ENCODE measurements at regions not wholly inside any gene's neighbourhood (a gene's known extent, or its start where the extent isn't known, plus 50 kb on each side); places are given as distances from the start of the nearest gene placed in this dataset.

DNA sequence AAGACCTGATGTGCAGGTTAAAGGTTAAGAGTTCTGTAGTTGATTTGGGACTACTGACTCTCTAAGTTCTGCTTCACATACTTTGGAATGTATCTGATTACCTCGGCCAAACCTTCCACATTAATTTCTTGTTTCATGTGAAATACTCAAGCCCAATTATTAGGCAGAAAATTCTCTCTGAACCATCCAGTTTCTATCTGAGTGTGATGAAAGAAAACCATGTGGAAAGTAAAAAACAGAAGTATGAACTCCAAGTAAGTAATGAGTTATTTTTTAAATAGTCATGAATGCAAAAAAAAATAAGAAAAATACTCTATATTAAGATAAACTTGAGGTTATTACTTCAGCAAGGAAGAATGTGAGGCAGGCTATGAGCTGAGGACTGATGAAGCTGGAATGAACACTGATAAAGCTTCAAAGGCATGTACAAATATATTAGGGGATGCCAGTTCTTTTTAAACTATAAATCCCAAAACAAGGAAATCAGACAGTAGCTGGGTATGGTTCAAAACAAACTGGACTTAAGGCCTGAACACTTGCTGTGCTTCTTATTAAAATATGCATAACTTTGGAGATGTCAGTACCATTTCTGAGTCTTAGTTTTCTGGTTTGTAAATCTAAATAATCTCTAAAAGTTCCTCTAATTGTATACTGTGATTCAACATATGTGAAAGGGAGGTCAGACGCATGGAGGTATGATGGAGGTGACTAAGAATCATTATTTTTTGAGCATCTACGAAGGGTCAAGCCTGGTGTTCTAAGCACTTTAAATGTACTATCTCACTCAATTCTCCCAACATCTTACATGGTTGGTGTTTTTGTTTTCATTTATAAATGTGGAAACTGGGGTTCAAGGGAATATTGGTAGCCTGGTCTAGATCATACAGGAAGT, 59.6 kb downstream of the COL6A6 start:
- ChIA-PET CTCF (ENCODE audit: partially characterized antibody) (interaction anchor here (0.9 to 2.4 kb wide), 3 partner anchors 9 to 300 kb away, joined by 3 to 6 read pairs (median 5); no protein-coding TSS in a partner anchor), POLR2A (ENCODE audit: partially characterized antibody) (no interaction called here)
- Histone ChIP-seq H3K18ac (ENCODE audit: extremely low read depth, low read length) (no peak overlapping the region), H3K23ac (ENCODE audit: insufficient read length) (no peak overlapping the region), H4K5ac (ENCODE audit: insufficient read length, low read depth, low read length) (no peak overlapping the region), H3K56ac (replicated peaks; ENCODE audit: insufficient read length, low read depth, low read length) (no peak overlapping the region), H4K20me1 (replicated peaks in 1 of 2; ENCODE audit: control insufficient read depth in 1 of 2, insufficient read depth in 2 of 2, low read length in 2 of 2) (no peaks in the 10 kb centered on the region), H2AK5ac (ENCODE audit: low read depth, low read length) (no peak overlapping the region), H3K27me3 (replicated peaks in 1 of 4; ENCODE audit: control insufficient read depth in 3 of 4, extremely low read depth in 1 of 4, insufficient read depth in 3 of 4, low read length in 3 of 4) (no peaks in the 10 kb centered on the region), H2BK12ac (ENCODE audit: low read depth, low read length) (no peak overlapping the region), H3K27ac (ENCODE audit: low read depth, low read length) (no peak overlapping the region), H2BK20ac (ENCODE audit: low read length) (no peak overlapping the region), H4K91ac (replicated peaks; ENCODE audit: insufficient read length, low read length) (no peak overlapping the region), H3K4me3 (ENCODE audit: extremely low read depth in 1 of 4, insufficient read depth in 2 of 4, low read depth in 3 of 4, low read length in 4 of 4) (no peak overlapping the region), H3K4me2 (ENCODE audit: insufficient read depth in 1 of 2, low read depth in 2 of 2, low read length in 2 of 2) (no peak overlapping the region), H3K79me1 (ENCODE audit: low read depth, low read length) (no peaks in the 10 kb centered on the region), H3K4ac (replicated peaks; ENCODE audit: insufficient read length, low read depth, low read length) (no peak overlapping the region), H3K79me2 (ENCODE audit: control insufficient read depth in 1 of 2, insufficient read depth in 2 of 2, low read length in 2 of 2) (no peaks in the 10 kb centered on the region), H3K23me2 (ENCODE audit: low read depth, low read length) (no peaks in the 10 kb centered on the region), H2BK5ac (ENCODE audit: low read depth, low read length) (no peak overlapping the region), H2BK120ac (replicated peaks; ENCODE audit: low read depth, low read length) (no peak overlapping the region), H3K9ac (replicated peaks in 1 of 4; ENCODE audit: extremely low read depth in 1 of 4, low read depth in 3 of 4, low read length in 3 of 4) (no peak overlapping the region), H3K4me1 (replicated peaks in 1 of 4; ENCODE audit: control insufficient read depth in 3 of 4, insufficient read depth in 4 of 4, low read length in 3 of 4) (no peaks in the 10 kb centered on the region), H3K14ac (ENCODE audit: insufficient read length) (no peak overlapping the region), H2AFZ (ENCODE audit: low read length) (no peak overlapping the region), H2BK15ac (ENCODE audit: low read length) (no peak overlapping the region), H3K36me3 (ENCODE audit: control insufficient read depth in 2 of 4, insufficient read depth in 4 of 4, low read length in 3 of 4) (no peaks in the 10 kb centered on the region), H4K8ac (ENCODE audit: extremely low read depth, insufficient read depth, low read length) (no peak overlapping the region), H3K9me3 (ENCODE audit: insufficient read depth in 2 of 2, low read depth in 1 of 2, low read length in 1 of 2) (no peaks in the 10 kb centered on the region)
- whole genome bisulfite sequencing, 2 experiments (ENCODE audit: extremely low coverage in 1 of 2, insufficient coverage in 1 of 2, insufficient read length in 1 of 2, insufficient replicate concordance in 2 of 2, low coverage in 1 of 2, low lambda C conversion rate in 2 of 2, missing lambda C conversion rate in 1 of 2) = 96% methylated on average over 3 of the region's 3 CpGs; no CpG with 5 or more reads in 1 of the 2 experiments
- DNase-seq (ENCODE audit: low read depth in 1 of 2, low spot score in 2 of 2) = no peak
- TF ChIP-seq SIRT6 (IDR thresholded peaks at IDR 0.05; ENCODE audit: low read length) (no peak), NANOG (IDR thresholded peaks at IDR 0.05; ENCODE audit: insufficient read depth, low read depth, low read length, poor library complexity, severe bottlenecking) (no peak), RBBP5 (IDR thresholded peaks at IDR 0.05; ENCODE audit: borderline replicate concordance, low read depth, low read length) (no peak), ZNF274 (IDR thresholded peaks at IDR 0.05; ENCODE audit: borderline replicate concordance, extremely low read depth, low read length) (no peak), RNF2 (IDR thresholded peaks at IDR 0.05; ENCODE audit: borderline replicate concordance, low read depth, low read length, missing control alignments, poor library complexity, severe bottlenecking) (no peak), SP1 (IDR thresholded peaks at IDR 0.05; ENCODE audit: low read depth, low read length) (no peak)
- TF ChIP-seq, protein P1, sequence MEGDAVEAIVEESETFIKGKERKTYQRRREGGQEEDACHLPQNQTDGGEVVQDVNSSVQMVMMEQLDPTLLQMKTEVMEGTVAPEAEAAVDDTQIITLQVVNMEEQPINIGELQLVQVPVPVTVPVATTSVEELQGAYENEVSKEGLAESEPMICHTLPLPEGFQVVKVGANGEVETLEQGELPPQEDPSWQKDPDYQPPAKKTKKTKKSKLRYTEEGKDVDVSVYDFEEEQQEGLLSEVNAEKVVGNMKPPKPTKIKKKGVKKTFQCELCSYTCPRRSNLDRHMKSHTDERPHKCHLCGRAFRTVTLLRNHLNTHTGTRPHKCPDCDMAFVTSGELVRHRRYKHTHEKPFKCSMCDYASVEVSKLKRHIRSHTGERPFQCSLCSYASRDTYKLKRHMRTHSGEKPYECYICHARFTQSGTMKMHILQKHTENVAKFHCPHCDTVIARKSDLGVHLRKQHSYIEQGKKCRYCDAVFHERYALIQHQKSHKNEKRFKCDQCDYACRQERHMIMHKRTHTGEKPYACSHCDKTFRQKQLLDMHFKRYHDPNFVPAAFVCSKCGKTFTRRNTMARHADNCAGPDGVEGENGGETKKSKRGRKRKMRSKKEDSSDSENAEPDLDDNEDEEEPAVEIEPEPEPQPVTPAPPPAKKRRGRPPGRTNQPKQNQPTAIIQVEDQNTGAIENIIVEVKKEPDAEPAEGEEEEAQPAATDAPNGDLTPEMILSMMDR (IDR thresholded peaks at IDR 0.05; ENCODE audit: control extremely low read depth in 1 of 3, insufficient read depth in 1 of 3, low read depth in 1 of 3, low read length in 3 of 3) = no peak
- no peak for FAIRE-seq

All from H1 (cell line).